Pons (tissue), 1 donor: ENCODE measurements at regions not wholly inside any gene's neighbourhood (a gene's known extent, or its start where the extent isn't known, plus 50 kb on each side); places are given as distances from the start of the nearest gene placed in this dataset.

Source experiments
- DNase-seq: peaks from one replicate; pipeline ENCODE4 v3.0.0-alpha.2; 2016; ENCODE audit warnings: low spot score

DNA sequence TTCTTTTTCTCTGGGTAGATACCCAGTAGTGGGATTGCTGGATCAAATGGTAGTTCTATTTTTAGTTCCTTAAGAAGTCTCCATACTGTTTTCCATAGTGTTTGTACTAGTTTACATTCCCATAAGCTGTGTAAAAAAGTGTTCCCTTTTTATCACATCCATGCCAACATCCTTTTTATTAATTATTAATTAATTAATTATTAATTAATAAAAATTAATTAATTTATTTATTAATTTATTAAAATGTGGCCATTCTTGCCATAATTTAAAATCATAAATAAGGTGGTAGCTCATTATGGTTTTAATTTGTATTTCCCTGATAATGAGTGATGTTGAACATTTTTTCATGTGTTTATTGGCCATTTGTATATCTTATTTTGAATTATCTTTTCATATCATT lies 173.9 kb upstream of the FOXN2 start:
- no peak for DNase-seq

DNA sequence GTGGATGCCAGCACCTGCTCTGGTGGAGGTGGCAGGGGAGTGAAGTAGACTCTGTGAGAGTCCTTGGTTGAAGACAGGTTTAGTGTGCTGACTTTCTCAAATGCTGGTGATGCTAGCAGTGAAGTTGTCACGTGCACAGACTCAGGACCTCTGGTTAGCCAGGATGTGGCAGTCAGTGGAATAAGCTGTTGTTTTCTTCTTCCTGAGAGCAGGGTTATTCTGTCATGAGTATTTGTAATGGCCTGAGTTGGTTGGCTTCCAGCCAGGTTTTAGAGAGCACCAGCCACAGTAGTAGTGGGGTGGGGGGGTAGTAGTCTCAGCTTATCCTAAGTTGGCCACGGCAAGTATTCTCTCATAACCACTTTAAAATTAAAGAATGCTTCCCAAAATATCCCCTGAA lies 169.7 kb upstream of the FOXN2 start:
- DNase-seq, result no peak

DNA sequence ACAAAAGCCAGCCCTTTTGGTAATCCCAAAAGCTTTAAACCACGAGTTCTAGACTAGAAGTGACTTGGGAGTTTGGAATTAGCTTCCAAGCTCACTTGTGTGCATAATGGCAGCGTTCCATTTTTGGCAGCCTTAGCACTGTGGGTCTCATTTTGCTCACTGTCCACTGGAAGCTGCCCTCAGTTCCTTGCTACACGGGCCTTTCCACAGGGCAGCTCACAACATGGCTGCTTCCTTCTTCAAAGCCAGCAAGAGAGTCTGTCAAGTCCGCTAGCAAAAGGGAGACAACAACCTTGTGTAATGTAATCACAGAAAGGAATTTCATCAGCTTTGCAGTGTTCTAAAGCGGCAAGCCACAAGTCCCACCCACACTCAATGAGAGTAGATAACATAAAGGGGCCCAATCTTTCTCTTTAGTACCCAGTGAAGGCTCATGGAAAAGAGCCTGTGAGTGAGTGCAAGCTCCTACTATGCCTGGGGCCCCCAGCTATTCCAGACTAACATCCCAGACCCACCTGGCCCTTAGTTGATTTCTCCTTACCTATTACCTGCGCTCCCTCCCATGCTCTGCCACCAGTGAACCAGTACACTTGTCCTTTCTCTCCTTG lies 168.5 kb upstream of the FOXN2 start:
- no peak for DNase-seq

DNA sequence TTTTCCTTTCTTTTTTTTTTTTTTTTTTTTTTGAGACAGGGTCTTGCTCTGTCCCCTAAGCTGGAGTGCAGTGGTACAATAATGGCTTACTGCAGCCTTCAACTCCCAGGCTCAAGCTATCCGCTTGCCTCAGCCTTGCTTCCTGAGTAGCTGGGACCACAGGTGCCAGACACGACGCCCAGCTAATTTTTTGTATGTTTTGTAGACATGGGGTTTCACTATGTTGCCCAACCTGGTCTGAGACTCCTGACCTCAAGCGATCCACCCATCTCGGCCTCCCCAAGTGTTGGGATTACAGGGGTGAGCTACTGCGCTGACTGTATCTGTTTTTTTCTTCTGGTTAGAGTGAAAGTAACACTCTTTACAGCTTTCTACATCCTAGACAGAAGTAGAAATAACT lies 167.9 kb upstream of the FOXN2 start:
- no peak for DNase-seq

DNA sequence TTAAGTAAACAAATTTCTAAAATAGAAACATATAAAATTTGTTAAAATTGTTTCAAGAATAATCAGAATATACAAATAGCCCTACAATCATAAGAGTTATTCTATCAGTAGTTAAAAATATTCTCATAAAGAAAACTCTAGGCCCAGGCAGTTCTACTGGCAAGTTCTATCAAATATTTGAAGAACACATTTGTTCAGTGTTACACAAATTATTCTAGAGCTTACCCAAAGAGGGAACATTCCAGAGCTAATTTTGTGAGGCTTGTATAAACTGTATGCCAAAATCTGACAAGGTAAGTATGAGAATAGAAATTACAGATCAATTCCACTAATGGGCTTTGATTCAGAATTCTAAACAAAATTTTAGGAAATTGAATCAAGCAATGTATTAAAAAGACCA lies 166.8 kb upstream of the FOXN2 start:
- no peak for DNase-seq

DNA sequence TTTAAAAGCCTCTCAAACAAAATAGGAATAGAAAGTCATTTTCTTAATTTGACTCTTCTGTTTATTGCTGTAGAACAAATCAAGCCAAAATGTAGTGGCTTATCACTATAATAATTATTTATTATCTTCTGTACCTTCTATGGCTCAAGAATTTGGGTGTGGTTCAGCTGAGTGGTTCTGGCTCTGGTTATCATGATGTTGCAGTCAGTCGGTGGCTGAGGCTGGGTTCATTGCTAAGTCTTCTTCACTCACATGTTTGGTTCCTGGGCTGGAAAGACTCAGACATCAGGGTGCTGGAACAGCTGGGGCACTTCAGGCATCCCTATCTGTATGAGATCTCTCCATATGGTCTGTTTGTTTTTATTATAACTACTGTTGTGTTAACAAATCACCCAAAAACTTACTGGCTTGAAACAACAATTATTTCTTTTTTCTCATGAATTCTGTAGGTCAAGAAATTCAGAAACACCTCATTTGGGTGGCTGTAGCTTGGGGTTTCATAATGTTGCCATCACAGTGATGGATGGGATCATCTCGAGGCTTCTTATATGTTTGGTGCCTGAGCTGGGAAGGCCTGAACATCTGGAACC lies 165.5 kb upstream of the FOXN2 start:
- DNase-seq, result no peak

DNA sequence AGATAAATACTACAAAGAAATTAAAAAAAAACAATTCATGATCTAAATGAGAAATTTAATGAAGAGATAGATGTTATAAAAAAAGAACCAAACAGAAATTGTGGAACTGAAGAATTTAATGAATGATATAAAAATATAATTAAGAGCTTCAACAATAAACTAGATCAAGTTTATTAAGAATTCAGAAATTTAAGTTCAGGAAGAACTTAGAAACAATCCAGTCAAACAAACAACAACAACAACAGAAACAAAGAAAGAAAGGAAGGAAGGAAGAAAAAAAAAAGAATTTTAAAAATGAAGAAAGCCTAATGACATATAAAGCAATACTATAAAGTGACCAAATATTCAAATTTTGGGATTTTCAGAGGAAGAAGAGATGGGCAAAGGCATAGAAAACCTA lies 157.3 kb upstream of the FOXN2 start:
- DNase-seq, result no peak

DNA sequence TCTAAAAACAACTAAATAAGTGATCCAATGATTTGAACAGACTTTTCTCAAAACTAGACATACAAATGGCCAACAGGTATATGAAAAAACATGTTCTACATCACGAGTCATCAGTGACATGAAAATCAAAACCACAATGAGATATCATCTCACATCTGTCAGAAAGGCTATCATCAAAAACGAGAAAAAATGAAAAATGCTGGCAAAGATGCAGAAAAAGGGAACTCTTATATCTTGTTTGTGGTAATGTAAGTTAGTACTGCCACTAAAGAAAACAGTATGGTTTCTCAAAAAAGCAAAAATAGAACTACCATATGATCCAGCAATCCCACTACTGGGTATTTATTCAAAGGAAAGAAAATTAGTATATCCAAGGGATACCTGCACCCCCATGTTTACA lies 152.9 kb upstream of the FOXN2 start:
- no peak for DNase-seq

DNA sequence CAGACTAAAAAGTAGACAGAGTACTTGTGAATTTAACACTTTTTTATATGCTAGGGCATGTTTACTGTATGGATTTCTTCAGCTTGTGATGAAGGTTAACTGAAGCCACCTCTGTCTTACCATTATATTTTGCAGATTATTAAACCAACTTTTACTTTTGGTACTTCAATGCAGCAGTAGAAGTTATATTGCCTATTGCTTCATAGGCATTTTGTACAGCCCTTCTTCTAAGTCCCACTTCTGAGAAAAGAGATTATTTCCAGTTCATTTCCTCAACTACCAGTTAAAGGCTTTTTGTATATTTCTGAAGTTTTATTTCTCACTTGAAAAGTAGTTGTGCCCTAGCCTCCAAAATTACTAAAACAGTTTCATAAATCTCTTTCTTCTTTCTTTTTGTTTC lies 151.7 kb upstream of the FOXN2 start:
- DNase-seq, result no peak

DNA sequence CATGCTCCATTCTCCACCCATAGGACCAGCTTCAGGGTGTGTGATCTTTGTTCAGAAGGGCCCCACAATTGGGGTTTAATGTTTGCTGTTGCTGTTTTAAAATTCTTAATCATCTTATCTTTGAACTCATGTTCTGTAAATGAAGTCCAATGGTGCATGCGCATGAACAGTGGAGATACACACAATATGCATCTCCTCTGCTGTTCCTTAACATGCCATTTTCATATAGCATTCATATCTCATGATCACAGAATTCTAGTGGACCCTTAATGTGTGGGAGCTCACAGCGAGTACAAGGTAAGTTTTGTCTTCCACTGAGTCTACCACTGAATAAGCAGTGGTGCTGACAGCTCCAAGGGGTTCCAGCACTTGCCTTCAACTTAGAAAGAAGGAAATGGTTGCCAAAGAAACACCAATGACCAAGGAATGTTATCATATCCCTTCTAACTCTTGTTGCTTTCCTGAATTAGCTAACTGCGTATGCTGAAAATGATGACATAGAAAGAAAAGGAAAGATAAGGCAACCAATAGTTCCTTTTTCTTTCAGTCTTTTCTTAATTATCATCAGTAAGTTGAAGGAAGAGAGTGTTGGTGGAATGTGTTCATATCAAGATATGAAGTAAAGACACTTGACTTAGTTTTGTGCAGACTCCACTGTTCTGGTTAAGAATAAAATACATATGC lies 149.3 kb upstream of the FOXN2 start:
- no peak for DNase-seq

DNA sequence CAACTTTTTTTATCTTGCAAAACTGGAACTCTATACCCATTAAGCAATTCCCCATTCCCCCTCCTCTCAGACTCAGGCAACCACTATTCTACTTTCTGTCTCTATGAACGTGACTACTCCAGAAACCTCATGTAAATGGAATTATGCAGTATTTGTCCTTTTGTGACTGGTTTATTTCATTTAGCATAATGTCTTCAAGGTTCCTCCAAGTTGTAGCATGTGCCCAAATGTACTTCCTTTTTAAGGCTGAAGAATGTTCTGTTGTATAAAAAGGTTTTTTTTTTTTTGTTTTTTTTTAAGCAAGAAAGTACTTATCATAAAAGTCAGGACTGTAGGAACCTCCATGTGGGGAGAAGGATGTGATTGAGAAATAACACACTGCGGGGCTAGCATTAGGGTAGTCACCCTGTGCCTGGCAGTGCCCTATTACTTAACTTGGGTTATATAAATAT lies 145.3 kb upstream of the FOXN2 start:
- DNase-seq, result no peak

DNA sequence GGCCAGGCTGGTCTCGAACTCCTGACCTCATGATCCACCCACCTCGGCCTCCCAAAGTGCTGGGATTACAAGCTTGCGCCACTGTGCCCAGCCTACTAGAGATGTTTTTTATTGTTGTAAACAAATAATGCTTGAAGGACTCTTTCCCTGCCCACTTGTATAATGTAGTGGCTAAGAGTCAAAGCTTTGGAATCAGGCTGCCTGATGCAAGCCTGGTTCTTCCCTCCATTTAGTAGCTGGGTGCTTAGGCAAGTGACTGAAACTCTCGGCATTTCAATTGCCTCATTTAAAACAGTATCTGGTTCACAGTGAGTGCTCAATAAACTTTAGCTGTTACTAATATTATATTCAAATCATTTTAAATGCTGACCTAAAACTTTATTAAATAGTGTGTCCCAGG lies 144.2 kb upstream of the FOXN2 start:
- no peak for DNase-seq

DNA sequence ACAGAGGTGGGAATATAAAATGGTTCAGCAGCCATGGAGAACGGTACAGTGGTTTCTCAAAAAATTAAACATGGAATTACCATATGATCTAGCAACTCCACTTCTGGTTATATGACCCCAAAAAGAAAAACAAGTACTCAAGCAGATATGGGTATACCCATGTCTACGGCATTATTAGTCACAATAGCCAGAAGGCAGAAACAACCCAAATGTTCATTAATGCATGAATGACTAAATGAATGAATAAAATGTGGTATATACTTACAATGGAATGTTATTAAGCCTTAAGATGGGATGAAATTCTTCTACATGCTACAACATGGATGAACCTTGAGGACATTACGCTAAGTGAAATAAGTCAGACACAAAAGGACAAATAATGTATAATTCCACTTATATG lies 141.3 kb upstream of the FOXN2 start:
- DNase-seq, result no peak

DNA sequence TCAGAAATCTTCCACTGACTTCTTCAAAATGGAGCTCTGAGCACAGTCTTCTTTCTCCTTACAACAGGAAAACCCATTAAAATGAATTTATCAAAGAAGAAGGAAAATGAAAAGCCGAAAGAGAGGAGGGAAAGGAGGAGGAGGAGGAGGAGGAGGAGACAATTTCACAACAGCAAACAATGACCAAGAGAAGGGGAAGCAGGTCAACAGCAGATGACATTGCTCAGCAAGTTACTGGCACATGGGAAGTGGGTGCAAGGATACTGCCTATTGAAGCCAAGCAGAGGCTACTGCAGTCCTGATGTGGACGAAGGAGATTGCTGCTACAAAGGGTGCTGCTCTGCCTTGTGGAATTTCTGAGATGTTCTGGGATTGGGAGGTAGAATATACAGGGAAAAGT lies 140.0 kb upstream of the FOXN2 start:
- DNase-seq, result no peak

DNA sequence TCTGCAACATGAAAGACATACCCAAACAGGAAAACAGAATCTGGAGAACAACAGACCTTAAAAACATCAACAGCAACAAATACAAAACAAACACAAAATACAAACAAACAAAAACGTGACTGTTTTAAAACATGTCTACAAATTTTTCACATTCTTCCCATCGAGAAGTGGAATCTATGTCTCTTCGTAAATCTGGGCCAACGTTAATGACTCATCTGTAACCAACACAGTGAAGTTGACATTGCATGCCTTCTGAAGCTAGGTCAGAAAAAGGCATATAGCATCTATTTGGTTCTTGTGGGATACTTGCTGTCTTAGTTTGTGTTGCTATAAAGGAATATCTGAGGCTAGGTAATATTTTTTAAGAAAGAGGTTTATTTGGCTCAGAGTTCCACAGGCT lies 139.2 kb upstream of the FOXN2 start:
- DNase-seq, result no peak

DNA sequence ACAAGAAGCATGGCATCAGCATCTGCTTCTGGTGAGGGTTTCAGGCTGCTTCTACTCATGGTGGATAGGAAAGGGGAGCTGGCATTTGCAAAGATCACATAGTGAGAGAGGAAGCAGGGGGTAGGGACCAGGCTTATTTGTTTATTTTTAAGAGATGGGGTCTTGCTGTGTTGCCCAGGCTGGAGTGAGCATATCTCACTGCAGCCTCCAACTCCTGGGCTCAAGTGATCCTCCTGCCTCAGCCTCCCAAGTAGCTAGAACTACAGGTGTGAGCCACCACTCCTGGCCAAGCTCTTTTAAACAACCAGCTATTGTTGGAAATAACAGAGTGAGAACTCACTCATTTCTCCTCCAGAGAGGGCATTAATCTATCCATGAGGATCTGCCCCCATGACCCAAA lies 138.8 kb upstream of the FOXN2 start:
- DNase-seq, result no peak

DNA sequence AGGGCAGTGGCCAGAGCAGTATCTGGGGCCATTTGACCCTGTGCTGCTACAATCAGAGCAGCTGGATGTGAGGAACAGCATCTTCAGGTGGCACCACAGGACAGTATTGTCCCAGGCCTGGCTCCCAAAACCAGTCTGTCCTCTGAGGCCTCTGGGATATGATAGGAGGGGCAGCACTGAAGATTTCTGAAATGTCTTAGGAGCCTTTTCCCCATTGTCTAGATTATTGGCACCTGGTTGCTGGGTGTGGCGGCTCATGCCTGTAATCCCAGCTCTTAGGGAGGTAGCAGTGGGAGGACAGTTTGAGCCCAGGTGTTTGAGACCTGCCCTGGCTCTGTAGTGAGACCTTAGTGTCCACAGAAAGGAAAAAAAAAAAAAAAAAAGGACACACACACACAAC lies 137.6 kb upstream of the FOXN2 start:
- DNase-seq, result no peak

DNA sequence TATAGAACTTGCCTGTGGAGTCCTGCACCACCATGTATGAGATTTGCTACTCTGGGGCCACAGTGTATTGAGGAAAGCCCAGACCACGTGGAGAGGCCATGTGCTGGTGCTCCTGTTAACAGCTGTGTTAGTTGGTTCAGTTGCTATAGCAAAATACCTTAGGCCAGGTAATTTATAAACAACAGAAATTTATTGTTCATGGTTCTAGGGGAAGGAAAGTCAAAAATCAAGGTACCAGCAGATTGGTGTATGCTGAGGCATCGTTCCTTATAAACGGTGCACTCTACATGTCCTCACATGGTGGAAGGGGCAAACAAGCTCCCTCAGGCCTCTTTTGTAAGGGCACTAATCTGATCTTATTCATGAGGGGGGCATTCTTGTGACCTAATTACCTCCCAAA lies 135.9 kb upstream of the FOXN2 start:
- DNase-seq, result no peak

DNA sequence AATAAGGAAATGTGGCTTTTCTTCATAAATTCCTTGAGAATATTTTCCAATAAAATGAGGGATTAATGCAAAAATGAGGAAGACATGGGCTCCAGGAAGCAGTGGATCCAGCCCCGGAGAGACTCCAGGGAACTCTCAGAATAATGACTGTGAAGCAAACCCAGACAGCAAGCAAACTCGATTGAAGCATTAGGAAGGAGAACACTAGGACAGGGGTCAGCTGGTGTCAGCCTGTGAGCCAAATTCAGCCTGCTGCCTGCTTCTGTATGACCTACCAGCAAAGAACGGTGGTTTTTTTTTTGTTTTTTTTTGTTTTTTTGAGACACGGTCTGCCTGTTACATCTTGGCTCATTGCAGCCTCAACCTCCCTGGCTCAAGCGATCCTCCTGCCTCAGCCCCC lies 133.9 kb upstream of the FOXN2 start:
- no peak for DNase-seq

DNA sequence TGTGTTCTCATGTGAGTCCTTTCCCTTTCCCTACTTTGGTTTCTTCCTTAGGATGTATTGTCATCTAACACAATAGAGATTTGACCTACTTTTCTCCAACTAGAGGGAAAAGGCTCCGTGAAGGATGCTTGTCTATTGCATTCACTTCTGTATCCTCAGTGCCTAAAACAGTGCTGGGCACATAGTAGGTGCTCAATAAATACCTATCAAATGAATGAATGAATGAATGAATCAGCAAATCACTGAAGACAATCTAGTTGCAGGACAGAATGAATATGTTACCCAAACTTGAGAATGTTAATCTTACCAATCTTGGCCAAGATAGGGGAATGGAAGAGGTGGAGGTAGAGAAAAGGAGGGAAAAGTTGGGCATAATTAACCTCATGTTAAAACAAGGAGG lies 131.2 kb upstream of the FOXN2 start:
- DNase-seq, result no peak

DNA sequence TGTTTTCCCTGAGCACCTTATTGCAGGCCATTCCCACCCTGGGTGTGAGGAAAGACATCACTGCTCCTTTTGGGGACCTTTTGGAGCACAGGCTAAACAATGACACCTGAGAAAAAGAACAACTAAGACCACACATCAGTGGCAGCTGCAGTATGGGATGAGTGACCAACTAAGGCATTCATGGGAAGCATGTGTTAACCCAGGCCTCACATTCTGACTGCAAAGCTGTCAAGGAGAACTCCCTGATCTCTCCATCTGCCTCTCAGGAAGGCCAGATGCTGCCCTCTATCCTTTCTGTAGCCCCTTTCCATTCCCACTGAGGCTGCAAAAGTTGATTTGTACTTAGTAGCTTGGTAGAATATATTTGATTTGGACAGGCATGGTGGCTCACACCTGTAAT lies 130.5 kb upstream of the FOXN2 start:
- no peak for DNase-seq

DNA sequence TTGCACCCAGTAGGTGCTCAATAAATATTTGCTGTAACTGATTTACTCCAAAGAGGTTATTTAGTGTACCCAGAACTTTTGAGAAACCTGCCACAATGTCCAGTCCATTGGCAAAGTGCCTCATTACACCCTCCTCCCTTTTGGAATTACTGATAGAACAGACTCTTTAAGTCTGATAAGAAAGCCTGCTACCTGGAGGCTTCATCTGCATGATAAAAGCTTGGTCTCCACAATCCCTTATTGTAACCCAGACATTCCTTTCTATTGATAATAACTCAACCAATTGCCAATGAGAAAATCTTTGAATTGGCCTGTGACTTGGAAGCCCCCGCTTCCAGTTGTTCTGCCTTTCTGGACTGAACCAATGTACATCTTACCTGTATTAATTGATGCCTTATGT lies 127.0 kb upstream of the FOXN2 start:
- DNase-seq, result no peak

DNA sequence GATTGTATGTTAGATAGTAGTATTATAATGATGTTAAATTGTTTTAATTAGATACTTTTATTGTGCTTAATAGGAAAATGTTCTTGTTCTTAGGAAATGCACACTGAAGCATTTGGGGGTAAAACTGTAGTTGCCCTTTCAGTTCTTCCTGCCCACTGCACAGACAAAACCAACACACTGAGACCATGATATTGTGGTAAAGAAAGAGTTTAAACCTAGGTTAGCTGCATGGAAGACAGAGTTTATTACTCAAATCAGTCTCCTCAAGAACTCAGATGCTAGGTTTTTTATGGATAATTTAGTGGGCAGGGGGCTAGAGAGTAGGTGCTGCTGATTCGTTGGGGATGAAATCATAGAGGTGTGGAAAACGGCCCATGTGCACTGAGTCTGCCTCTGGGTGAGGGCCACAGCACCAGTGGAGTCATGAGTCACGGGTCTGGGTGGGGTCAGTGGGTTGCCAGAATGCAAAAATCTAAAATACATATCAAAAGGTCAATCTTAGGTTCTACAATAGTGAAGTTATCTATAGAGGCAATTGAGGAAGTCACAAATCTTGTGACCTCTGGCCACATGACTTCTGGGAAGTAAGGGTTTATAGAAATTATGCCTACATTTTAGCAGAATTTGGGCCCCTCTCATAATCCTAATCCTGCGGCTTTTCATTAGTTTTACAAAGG lies 124.8 kb upstream of the FOXN2 start:
- DNase-seq, result no peak
